ENCODE measurements at regions not wholly inside any gene's neighbourhood (a gene's known extent, or its start where the extent isn't known, plus 50 kb on each side); places are given as distances from the start of the nearest gene placed in this dataset.

GRCh38 chr13:22748866-22749577 lies 431.8 kb upstream of the SGCG start:
- no peak for DNase-seq
- ChIA-PET POLR2A (ENCODE audit: unreplicated experiment) (no interaction called here), CTCF (no interaction called here)
- no peak overlapping the region for H3K4me3 ChIP-seq (ENCODE audit: insufficient read depth, low read depth, low read length)
- no peak overlapping the region for H2BK120ac ChIP-seq (ENCODE audit: low read depth, low read length)
- H2BK5ac ChIP-seq (ENCODE audit: low read depth, low read length, poor library complexity, severe bottlenecking): no peak overlapping the region
- H3K4me2 ChIP-seq (ENCODE audit: low read depth, low read length): no peak overlapping the region
- no peak overlapping the region for H4K5ac ChIP-seq (ENCODE audit: low read depth, low read length)
- WGBS, 2 experiments (ENCODE audit: extremely low coverage in 2 of 2, insufficient read length in 1 of 2): 100% methylated on average over 1 of the region's 5 CpGs; no CpG with 5 or more reads in 1 of the 2 experiments
- in situ Hi-C loops (cut with MboI; ENCODE audit: low sequenced_read_pairs) (no loop called here), intact Hi-C loops (cut with micrococcal nuclease) (no loop called here), dilution Hi-C loops (cut with HindIII; ENCODE audit: low sequenced_read_pairs, unreplicated experiment) (no loop called here)
- H3K9me1 ChIP-seq (ENCODE audit: insufficient read depth, low read length): no peaks in the 10 kb centered on the region
- no peak overlapping the region for H3K18ac ChIP-seq (ENCODE audit: low read depth, low read length)
- BruUV-seq (replicated peaks): no TSS peak
- H3K9ac ChIP-seq (ENCODE audit: low read depth, low read length): no peak overlapping the region
- H4K91ac ChIP-seq (ENCODE audit: insufficient read depth, low read depth, low read length): no peak overlapping the region
- H3K79me1 ChIP-seq (ENCODE audit: low read depth in 1 of 2, low read length in 2 of 2): no peaks in the 10 kb centered on the region
- no peak for TF ChIP-seq POLR2A (IDR thresholded peaks at IDR 0.05; ENCODE audit: low read depth, low read length)
- no peak for TF ChIP-seq MAZ (IDR thresholded peaks at IDR 0.05; ENCODE audit: borderline replicate concordance, low read depth, low read length)
- no peak for TF ChIP-seq RCOR1 (IDR thresholded peaks at IDR 0.05; ENCODE audit: insufficient replicate concordance, low read length)
- TF ChIP-seq CTCF (conservative IDR thresholded peaks at IDR 0.05; ENCODE audit: low read depth, low read length): no peak
- TF ChIP-seq CHD1 (IDR thresholded peaks at IDR 0.05; ENCODE audit: low read depth, low read length): no peak
- TF ChIP-seq SMC3 (IDR thresholded peaks at IDR 0.05; ENCODE audit: low read depth, low read length): no peak
- TF ChIP-seq CEBPB (IDR thresholded peaks at IDR 0.05; ENCODE audit: low read depth, low read length): no peak
- H2AK9ac ChIP-seq (replicated peaks; ENCODE audit: low read depth, low read length, poor library complexity): no peak overlapping the region
- no peak overlapping the region for H3K27ac ChIP-seq (ENCODE audit: insufficient read depth, low read length)
- no peak overlapping the region for H2BK20ac ChIP-seq (ENCODE audit: low read depth, low read length)
- no peak overlapping the region for H3K23ac ChIP-seq (ENCODE audit: low read depth, low read length)
- H4K20me1 ChIP-seq (ENCODE audit: insufficient read depth, low read length): no peaks in the 10 kb centered on the region
- H3K56ac ChIP-seq (ENCODE audit: extremely low read depth, insufficient read depth, low read length): no peak overlapping the region
- no peak overlapping the region for H4K8ac ChIP-seq (ENCODE audit: low read depth in 2 of 2, low read length in 2 of 2)
- H3K4me1 ChIP-seq (ENCODE audit: control insufficient read depth, insufficient read depth, low read length): no peaks in the 10 kb centered on the region
- H2AFZ ChIP-seq (replicated peaks; ENCODE audit: low read length, poor library complexity): no peak overlapping the region
- H3K27me3 ChIP-seq (ENCODE audit: control insufficient read depth, insufficient read depth, low read length): no peaks in the 10 kb centered on the region
- H3K9me3 ChIP-seq (ENCODE audit: control insufficient read depth, insufficient read depth, low read length): peaks cover 4% of the 10 kb centered on the region; the same call in 1 of the 2 replicates
- H2AK5ac ChIP-seq (ENCODE audit: low read depth, low read length): no peak overlapping the region
- no peak overlapping the region for H2BK15ac ChIP-seq (ENCODE audit: low read depth, low read length)
- no peak overlapping the region for H3K4ac ChIP-seq (ENCODE audit: low read depth, low read length)
- H3K14ac ChIP-seq (replicated peaks; ENCODE audit: low read depth, low read length): no peak overlapping the region
- no peak for ATAC-seq (ENCODE audit: low read depth)
- H3K36me3 ChIP-seq (ENCODE audit: control insufficient read depth, insufficient read depth, low read length): no peaks in the 10 kb centered on the region
